NCI-H1417 treated with DMSO at 0.1 percent for 48 hours (cell line): ENCODE measurements at regions not wholly inside any gene's neighbourhood (a gene's known extent, or its start where the extent isn't known, plus 50 kb on each side); places are given as distances from the start of the nearest gene placed in this dataset.

Source experiments
- DNase-seq: peaks from one replicate; lab custom pipeline; 2025; lab: John Stamatoyannopoulos, UW

GRCh38 chr2:151083856-151084795, 177.5 kb downstream of the RBM43 start:
- no peak for DNase-seq

DNA sequence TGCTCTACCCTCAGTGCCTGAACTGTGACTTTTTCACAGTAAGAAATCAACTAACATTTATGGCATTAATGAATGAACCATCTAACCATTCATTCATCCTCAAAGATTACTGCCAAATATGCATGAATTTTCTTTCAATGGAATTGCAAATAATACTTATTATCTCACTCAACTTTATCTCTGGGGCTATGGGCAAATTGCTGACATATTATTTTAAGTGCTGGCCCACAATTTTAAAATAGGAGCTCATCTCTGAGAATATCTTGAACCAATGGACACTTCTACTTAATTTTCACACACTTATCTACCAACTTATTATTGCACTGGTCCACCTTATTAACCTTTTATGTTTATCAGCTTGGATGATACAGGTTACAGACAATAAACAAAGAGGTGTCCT, 182.8 kb downstream of the RBM43 start:
- no peak for DNase-seq

DNA sequence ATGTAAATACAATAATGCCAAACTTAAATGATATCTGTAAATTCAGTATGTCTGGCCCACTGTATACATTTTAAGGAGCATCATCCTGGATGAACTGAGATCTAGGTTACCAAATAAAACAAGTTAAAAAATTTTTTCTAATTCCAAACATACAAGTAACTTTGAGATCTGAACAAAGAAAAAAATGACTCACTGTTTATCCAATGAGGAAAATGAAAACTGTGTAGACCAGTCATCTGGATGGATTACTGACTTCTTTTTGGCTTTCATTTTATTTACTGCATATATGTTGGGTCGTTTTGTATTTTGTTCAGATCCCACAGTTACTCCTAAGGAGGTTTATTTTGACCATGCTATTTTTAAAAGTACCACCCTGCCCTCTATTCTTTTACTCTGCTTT, 189.8 kb downstream of the RBM43 start:
- no peak for DNase-seq

GRCh38 chr2:151071382-151071781, 190.3 kb downstream of the RBM43 start:
- DNase-seq: no peak

DNA sequence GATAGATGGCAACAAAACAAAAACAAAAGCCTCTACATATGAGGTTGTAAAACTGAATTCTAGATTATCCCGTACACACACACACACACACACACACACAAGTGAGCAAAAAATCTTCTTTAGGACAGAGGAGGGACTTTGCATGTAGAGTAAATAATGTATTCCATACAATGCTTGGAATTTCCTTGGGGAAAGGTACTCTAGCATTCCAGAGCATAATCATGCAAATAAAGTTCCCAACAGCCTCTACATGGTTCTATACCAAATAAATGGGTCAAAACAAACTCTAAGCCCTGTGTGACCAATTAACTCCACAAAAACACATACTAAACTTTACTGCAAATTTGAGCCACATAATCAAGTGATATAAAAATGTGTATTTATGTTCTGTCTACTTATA, 191.4 kb downstream of the RBM43 start:
- DNase-seq: no peak

DNA sequence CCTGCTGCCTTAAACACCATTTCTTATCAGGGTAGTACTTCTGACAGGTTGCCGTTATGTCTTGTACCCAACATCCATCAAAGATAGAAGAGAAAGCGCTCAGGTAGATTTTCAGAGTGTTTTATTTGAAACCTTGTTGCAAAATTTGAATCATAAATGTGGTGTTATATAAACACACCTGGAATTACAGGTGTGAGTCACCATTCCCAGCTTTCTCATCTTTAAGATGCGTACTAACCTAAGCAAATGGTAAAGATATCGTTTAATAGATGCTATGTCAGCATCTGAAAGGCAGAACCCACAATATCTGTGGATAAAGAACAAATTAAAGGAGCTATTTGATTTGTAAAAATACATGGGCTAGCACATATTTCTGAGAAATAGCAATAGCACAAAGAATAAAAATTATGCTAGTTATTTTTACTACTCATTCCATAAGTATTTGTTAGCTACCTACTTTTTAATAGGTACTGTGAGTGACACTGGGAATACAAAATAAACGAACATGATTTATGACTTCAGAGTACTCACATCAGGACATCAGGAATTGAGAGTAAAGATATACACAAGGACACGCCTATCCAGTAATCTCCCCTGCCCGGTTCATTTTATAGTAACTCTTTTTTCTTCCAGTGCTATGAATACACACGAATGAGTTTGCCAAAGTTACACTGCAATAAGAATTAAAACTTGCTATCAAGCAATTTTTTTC, 193.8 kb downstream of the RBM43 start:
- no peak for DNase-seq

DNA sequence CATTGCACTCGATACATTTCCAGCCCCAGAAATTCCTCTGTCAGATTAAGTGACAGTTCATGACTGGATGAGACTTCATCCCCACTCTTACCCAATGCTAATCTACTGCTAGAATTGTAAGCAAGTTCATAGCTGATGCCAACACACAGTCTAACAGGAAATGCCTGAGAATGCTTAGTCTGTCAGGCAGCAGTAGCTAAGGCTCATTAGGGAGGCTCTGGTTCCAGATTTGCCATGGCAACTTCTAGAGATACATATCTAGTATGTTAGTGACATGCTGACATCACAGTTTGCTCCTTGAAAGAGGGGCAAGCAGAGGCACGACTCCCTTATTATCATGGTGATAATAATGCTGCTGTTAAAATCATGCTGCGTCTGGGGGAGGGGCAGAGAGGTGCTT, 198.4 kb downstream of the RBM43 start:
- DNase-seq: peak; percentile 48

DNA sequence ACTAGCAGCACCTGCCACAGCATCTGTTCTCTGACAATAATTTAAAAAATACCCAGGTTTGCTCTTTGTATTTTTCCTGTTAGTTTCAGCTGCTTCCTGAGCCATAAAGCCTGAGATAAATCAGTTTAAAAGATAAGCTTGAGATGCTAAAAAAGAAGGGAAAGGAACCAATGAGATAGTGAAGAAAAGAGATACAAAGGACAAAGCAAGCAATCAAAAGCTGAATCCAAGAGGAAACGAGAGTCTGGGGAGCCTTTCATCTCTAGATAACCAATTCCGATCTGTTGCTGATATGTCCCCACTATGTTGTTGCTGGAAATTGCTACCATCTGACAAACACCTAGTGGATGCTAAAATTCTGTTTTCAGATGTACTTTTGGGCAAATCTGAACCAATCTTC, 201.4 kb downstream of the RBM43 start:
- no peak for DNase-seq

GRCh38 chr2:151056870-151057269, 204.8 kb downstream of the RBM43 start:
- no peak for DNase-seq

DNA sequence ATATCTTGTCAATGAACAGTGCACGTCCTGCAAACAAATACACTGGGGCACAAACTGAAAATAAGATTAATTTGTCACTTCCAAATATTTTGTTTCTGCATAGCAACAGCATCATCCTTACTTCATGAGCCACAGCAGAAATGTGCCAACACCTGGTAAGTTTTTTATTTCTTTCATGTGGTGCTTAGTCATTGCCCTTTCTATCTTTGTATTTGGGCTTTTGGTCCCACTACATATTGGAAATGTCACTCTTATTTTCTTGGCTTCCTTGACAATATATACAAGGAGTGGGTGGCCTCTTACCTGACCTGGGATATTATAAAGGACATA, 208.0 kb downstream of the RBM43 start:
- no peak for DNase-seq

DNA sequence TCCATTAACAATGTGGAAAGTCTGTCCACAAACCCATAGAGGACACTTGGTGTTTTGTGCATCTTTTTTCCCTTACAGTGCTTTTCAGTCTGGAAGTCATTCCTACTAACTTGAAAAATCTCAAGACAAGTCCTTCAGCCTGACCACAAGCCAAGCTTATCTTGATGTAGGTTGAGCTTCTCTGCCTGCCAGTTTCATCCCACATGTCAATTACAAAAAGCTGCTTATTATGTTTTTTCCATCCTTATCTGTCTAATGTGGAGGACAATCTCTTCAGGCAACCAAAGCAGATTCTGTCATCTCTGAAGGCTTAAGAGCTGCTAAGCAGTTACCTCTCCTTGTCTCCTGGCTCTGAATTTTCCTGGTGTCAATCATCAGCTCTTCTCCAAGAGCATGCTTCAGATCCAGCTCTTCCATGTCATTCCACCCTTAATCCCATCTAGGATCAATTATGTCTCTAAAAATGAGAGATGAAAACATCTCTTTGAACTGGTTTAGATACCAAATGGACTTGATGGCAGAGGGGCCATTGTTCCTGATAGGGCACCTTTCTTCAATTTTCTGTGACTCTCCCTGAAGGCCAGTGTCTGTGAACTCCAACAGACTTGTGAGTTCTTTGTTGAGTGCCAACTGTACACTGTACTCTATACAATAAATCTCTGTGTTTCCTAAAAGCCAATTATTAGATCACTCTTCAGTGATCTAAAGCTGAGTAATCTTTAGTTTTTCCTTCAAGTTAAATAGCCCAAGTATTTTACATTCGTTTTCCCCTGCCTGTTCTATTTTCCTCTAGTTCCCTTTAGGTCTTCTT, 208.6 kb downstream of the RBM43 start:
- no peak for DNase-seq

DNA sequence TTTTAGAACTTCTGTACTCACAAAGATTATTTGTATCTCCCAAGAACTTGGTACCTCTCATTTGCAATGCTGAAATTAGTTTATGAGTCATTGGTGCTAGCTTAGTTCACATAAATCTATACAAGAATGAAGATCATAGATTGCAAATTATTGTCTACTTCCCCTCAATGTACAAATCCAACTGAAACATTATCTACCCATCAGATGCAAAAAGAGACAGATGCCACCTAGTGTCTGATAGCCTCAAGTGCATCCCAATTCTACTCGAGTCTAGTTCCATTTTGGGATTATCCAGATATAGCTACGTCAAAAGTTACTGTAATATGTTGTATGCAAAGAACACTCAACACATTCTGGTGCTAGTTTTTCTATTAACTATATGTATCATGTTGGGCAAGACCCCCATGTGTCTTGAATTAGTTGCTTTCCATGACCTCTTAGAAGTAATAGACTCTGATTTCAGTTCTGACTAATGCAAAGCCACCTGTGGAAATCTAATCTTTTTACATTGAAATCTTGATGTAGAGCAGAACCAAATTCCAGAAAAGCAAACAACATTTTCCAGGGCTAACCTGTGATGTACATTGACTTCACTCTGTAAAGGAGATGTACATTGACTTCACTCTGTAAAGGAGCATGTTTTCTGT, 210.0 kb downstream of the RBM43 start:
- no peak for DNase-seq

DNA sequence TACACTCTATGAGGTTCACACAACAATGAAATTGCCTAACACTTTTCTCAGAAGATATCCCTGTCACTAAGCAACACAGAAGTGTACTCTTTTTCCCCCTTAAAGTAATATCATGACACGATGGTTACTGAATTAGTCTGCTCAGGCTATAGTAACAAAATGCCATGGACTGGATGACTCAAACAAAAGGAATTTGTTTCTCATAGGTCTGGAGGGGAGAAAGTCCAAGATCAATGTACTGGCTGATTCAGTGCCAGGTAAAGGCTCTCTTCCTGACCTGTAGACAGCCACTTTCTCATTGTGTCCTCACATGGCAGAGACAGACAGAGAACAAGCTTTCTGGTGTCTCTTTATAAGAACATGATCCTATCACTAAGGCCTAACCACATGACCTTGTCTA, 211.9 kb downstream of the RBM43 start:
- no peak for DNase-seq

DNA sequence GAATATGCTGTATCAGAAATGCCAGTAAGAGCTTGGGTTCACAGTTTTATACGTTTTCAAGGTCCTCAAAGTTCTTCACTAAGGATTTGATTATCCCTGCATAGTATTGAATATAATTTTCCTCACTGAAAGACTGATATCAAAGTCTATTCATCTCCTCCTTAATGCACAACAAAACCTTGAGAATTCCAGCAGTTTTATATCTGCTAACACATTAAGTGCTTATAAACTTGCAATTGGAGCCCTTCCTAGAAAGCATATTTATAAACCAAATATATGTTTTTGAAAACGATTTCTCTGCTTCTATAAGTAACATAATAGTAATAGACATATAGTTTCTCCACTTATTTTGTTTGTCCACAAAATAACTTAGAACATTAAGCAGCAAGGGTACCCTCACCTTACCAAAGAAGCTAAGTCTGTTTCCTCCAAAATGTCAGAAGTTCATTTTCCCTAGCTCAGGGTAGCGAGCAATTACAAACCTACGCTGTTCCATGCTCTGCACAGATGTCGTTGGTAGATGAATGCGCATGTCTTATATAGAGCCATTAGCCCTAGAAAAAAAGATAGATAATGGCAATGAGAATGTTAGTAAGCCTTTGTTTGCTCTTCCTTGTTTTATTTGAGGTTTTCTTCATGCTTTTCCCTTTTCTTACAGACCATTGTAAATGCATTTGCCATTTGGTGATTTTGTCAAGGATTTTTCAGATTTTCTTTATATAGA, 213.2 kb downstream of the RBM43 start:
- no peak for DNase-seq

GRCh38 chr2:151043484-151043883, 218.2 kb downstream of the RBM43 start:
- no peak for DNase-seq

DNA sequence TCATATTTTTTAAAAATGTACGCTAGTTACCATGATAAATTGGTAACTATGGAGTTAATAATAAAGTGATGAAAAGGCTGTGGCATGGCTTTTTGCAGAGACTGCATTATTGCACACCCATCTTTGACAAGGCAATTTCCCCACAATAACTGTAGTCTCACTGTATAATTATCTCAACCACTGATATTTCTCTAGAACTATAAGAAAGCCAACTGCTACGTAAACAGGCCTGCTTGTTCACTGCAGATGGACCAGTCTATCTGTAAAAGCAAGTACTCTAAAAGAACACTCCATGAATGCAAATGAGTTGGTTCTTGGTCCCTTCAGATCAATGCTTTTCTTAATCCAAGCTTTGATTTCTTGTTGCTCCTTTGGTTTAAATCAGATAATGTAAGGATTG, 218.7 kb downstream of the RBM43 start:
- DNase-seq: no peak

DNA sequence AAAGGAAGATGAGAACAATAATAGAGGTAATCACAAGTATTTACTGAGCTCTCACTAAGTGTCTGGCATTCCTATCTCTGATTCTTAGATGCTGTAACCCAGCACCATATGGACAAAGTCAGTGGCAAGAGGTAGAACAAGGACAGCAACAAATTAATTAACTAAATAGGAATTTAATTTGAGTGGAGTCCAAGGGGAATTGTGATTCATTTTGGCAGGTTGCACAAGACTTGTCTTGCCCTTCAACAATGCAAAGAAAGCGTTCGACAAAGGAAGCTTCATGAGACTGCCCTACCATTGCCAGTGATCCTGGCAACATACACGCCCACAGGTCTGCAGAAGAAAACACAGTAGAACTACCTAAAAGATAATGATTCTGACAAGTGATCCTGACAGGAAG, 221.6 kb downstream of the RBM43 start:
- no peak for DNase-seq

GRCh38 chr2:151038516-151038915, 223.1 kb downstream of the RBM43 start:
- no peak for DNase-seq

GRCh38 chr2:151037434-151037833, 224.2 kb downstream of the RBM43 start:
- no peak for DNase-seq

GRCh38 chr2:151033271-151034248, 228.1 kb downstream of the RBM43 start:
- DNase-seq: no peak
